Spleen (tissue), 7 donors: ENCODE measurements at regions not wholly inside any gene's neighbourhood (a gene's known extent, or its start where the extent isn't known, plus 50 kb on each side); places are given as distances from the start of the nearest gene placed in this dataset.

ENCODE experiments used
- CTCF ChIP-seq, 11 experiments: fragments of 200-600 bp in 7 of 11; fragments of 450-650 bp in 4 of 11; sonication (generic) in 4 of 11; IDR thresholded peaks in 8 of 11; conservative IDR thresholded peaks in 3 of 11; 1 replicate in 7 of 11; 2 replicates in 4 of 11; pipeline versions ENCODE4 v1.4.0 to v1.8.0; 2016 to 2021; ENCODE audit warnings: antibody characterized with exemption in 11 of 11, inconsistent platforms in 4 of 11, mild to moderate bottlenecking in 1 of 11
- POLR2AphosphoS5 ChIP-seq, 3 donors: sonication (generic); formaldehyde crosslinking; IDR thresholded peaks; one replicate each; pipeline ENCODE4 v1.5.1; 2017; ENCODE audit warnings: antibody characterized with exemption in 3 of 3
- donor health status: DM: no; HTN: no; CAD: no; lungs with moderate emphysema.
- donor health status: DM: no; HTN: no; CAD: no.
- donor health status: DM: no; HTN: no; CAD: no.

GRCh38 chr6:145532361-145532760, 203.0 kb downstream of the EPM2A start:
- no peak for TF ChIP-seq CTCF (IDR thresholded peaks at IDR 0.05 in 8 of 11, conservative IDR thresholded peaks at IDR 0.05 in 3 of 11)
- TF ChIP-seq POLR2AphosphoS5 (IDR thresholded peaks at IDR 0.05): no peak
